Osteoblast (primary cell): ENCODE measurements at regions not wholly inside any gene's neighbourhood (a gene's known extent, or its start where the extent isn't known, plus 50 kb on each side); places are given as distances from the start of the nearest gene placed in this dataset.

ENCODE experiments used
- DNase-seq: peaks from one replicate; pipeline ENCODE4 v3.0.0; 2011; ENCODE audit warnings: low spot score, mixed read lengths; ENCODE audit not compliant: insufficient read length; ENCODE audit errors: missing footprints
- H2AFZ ChIP-seq: 2 replicates; pipeline ENCODE4 v1.6.0; 2011; ENCODE audit warnings: mild to moderate bottlenecking, low read length
- H3K27ac ChIP-seq: 2 replicates; pipeline ENCODE4 v1.5.1; 2011; ENCODE audit warnings: mild to moderate bottlenecking, low read depth, low read length, moderate library complexity
- H3K27me3 ChIP-seq: 2 replicates; pipeline ENCODE4 v1.6.0; 2012; ENCODE audit warnings: mild to moderate bottlenecking, control low read depth, inconsistent platforms, low read length, moderate library complexity; ENCODE audit not compliant: insufficient read depth
- H3K36me3 ChIP-seq: 2 replicates; pipeline ENCODE4 v1.5.1; 2011; ENCODE audit warnings: mild to moderate bottlenecking, low read length, control low read depth, moderate library complexity; ENCODE audit not compliant: insufficient read depth
- H3K4me1 ChIP-seq: 2 replicates; pipeline ENCODE4 v1.5.1; 2011; ENCODE audit warnings: mild to moderate bottlenecking, low read length, control low read depth, moderate library complexity; ENCODE audit not compliant: insufficient read depth
- H3K4me2 ChIP-seq: 2 replicates; pipeline ENCODE4 v1.6.0; 2011; ENCODE audit warnings: mild to moderate bottlenecking, low read length; ENCODE audit not compliant: insufficient read depth
- H3K4me3 ChIP-seq: fragments of 200-600 bp; sonication (generic); 3 replicates; pipeline ENCODE4 v1.5.1; 2012; ENCODE audit warnings: mild to moderate bottlenecking, low read length, inconsistent platforms; ENCODE audit not compliant: insufficient read depth
- H3K79me2 ChIP-seq: 2 replicates; pipeline ENCODE4 v1.6.0; 2012; ENCODE audit warnings: mild to moderate bottlenecking, low read length, control low read depth, inconsistent platforms; ENCODE audit not compliant: insufficient read depth
- H3K9me3 ChIP-seq: 2 replicates; pipeline ENCODE4 v1.5.1; 2011; ENCODE audit warnings: low read depth, low read length, control low read depth
- H4K20me1 ChIP-seq: 2 replicates; pipeline ENCODE4 v1.6.0; 2012; ENCODE audit warnings: mild to moderate bottlenecking, low read length, control low read depth; ENCODE audit not compliant: insufficient read depth
- CTCF ChIP-seq: IDR thresholded peaks from 2 replicates; pipeline ENCODE4 v1.5.1; 2011; ENCODE audit warnings: mild to moderate bottlenecking, low read depth, low read length, moderate library complexity; ENCODE audit errors: extremely low read depth

- Histone ChIP-seq H3K27ac (no peak overlapping the region), H3K27me3 (peaks cover 3% of the 10 kb centered on the region), H3K36me3 (no peaks in the 10 kb centered on the region), H2AFZ (no peak overlapping the region), H4K20me1 (no peaks in the 10 kb centered on the region), H3K4me3 (no peak overlapping the region), H3K9me3 (no peaks in the 10 kb centered on the region), H3K4me2 (no peak overlapping the region), H3K79me2 (no peaks in the 10 kb centered on the region), H3K4me1 (no peaks in the 10 kb centered on the region)
- no peak for DNase-seq
- no peak for TF ChIP-seq CTCF
Measured at GRCh38 chr14:49484180-49484579, 102.0 kb downstream of the RPS29 start.

GRCh38 chr14:49483268-49483667 is 102.9 kb downstream of the RPS29 start:
- H3K9me3 ChIP-seq = no peaks in the 10 kb centered on the region
- DNase-seq = no peak
- no peak for TF ChIP-seq CTCF

GRCh38 chr14:49480979-49481498 is 105.1 kb downstream of the RPS29 start:
- Histone ChIP-seq H3K36me3 (no peaks in the 10 kb centered on the region), H3K4me1 (no peaks in the 10 kb centered on the region), H3K4me3 (no peak overlapping the region), H3K4me2 (no peak overlapping the region), H2AFZ (no peak overlapping the region), H3K9me3 (no peaks in the 10 kb centered on the region), H4K20me1 (no peaks in the 10 kb centered on the region), H3K27me3 (peaks cover 3% of the 10 kb centered on the region), H3K79me2 (no peaks in the 10 kb centered on the region), H3K27ac (no peak overlapping the region)
- TF ChIP-seq CTCF = no peak
- no peak for DNase-seq

More at GRCh38 chr14:49483268-49483667, 102.9 kb downstream of the RPS29 start:
- Histone ChIP-seq H3K27ac (no peak overlapping the region), H3K27me3 (peaks cover 3% of the 10 kb centered on the region), H2AFZ (no peak overlapping the region), H3K4me1 (no peaks in the 10 kb centered on the region), H3K79me2 (no peaks in the 10 kb centered on the region), H3K4me3 (no peak overlapping the region), H3K4me2 (no peak overlapping the region), H3K36me3 (no peaks in the 10 kb centered on the region), H4K20me1 (no peaks in the 10 kb centered on the region)

- Histone ChIP-seq H3K4me1 (no peaks in the 10 kb centered on the region), H3K4me3 (no peak overlapping the region), H3K36me3 (no peaks in the 10 kb centered on the region), H3K9me3 (no peaks in the 10 kb centered on the region), H2AFZ (no peak overlapping the region), H4K20me1 (no peaks in the 10 kb centered on the region), H3K79me2 (no peaks in the 10 kb centered on the region), H3K27me3 (peaks cover 2% of the 10 kb centered on the region), H3K27ac (no peak overlapping the region), H3K4me2 (no peak overlapping the region)
- no peak for DNase-seq
- no peak for TF ChIP-seq CTCF
Measured at GRCh38 chr14:49480053-49480760, 106.0 kb downstream of the RPS29 start.
